HCT116 (cell line): ENCODE measurements at regions not wholly inside any gene's neighbourhood (a gene's known extent, or its start where the extent isn't known, plus 50 kb on each side); places are given as distances from the start of the nearest gene placed in this dataset.
"Not testable (repeated sequence)": the region's sequence is repeated elsewhere in the genome, so short reads cannot be mapped to it uniquely, and the experiment has no call there.

Source experiments
- ATAC-seq: fragments of 200-7000 bp; cut with Tn5 transposase; 2 replicates; pipeline ENCODE4 v1.9.1; 2020; ENCODE audit warnings: mild to moderate bottlenecking, moderate library complexity
- BruUV-seq: library from RNA; stranded (reverse); fragments of 400-500 nt; replicated peaks from 2 replicates; lab custom pipeline; 2021; lab: Mats Ljungman, UMichigan
- CTCF ChIA-PET: fragments of 300-600 bp; sonication (Branson Sonifier 250); formaldehyde crosslinking; loops from one replicate; lab custom pipeline; 2021; ENCODE audit warnings: antibody characterized with exemption; lab: Charles Lee
- POLR2A ChIA-PET: fragments of 300-600, 350-600 bp; sonication (Branson Sonifier 250); formaldehyde crosslinking; loops from one replicate; lab custom pipeline; 2021; ENCODE audit warnings: antibody characterized with exemption; lab: Charles Lee
- RAD21 ChIA-PET, 2 experiments: fragments of 300-600 bp; sonication (Branson Sonifier 250); formaldehyde crosslinking; loops; one replicate each; lab custom pipeline; 2023; ENCODE audit warnings: low total read pairs in 2 of 2; ENCODE audit not compliant: uncharacterized antibody in 2 of 2, unreplicated experiment in 2 of 2, low non-redundant PET in 1 of 2; lab: Charles Lee
- DNase-seq: peaks from one replicate; pipeline ENCODE4 v3.0.0-alpha.2; 2010; ENCODE audit warnings: low read depth, low spot score
- H2AFZ ChIP-seq: fragments of 200-600 bp; shearing (Covaris generic), sonication (generic); 2 replicates; pipeline ENCODE4 v1.6.1; 2017; ENCODE audit warnings: low read depth, mixed run types, mixed read lengths, antibody characterized with exemption, low read length; ENCODE audit not compliant: poor library complexity, severe bottlenecking
- H3K27ac ChIP-seq: 2 replicates; pipeline ENCODE4 v1.5.1; 2012; ENCODE audit warnings: low read depth, low read length
- H3K27me3 ChIP-seq: fragments of 200-600 bp; sonication (generic); 2 replicates; pipeline ENCODE4 v1.6.1; 2016; ENCODE audit warnings: mixed run types, low read length, mixed read lengths; ENCODE audit not compliant: insufficient read depth
- H3K36me3 ChIP-seq, 2 experiments: fragments of 200-500 bp in 1 of 2; fragments of 200-600 bp in 1 of 2; sonication (Bioruptor generic) in 1 of 2; sonication (generic) in 1 of 2; 2 replicates each; pipeline versions ENCODE4 v1.5.1 to v1.6.1; 2014 to 2016; ENCODE audit warnings: low read length in 2 of 2, inconsistent platforms in 1 of 2, mixed read lengths in 1 of 2, mixed run types in 1 of 2; ENCODE audit not compliant: insufficient read depth in 2 of 2, control insufficient read depth in 1 of 2
- H3K4me1 ChIP-seq, 2 experiments: fragments of 200-600 bp in 1 of 2; sonication (generic) in 1 of 2; 2 replicates each; pipeline versions ENCODE4 v1.5.1 to v1.6.1; 2012 to 2017; ENCODE audit warnings: low read length in 2 of 2, inconsistent platforms in 1 of 2, mild to moderate bottlenecking in 1 of 2, mixed read lengths in 1 of 2, mixed run types in 1 of 2, moderate library complexity in 1 of 2; ENCODE audit not compliant: insufficient read depth in 2 of 2, control insufficient read depth in 1 of 2
- H3K4me2 ChIP-seq: fragments of 200-600 bp; sonication (generic); 2 replicates; pipeline ENCODE4 v1.6.1; 2017; ENCODE audit warnings: mixed run types, low read length, mixed read lengths
- H3K4me3 ChIP-seq, 2 experiments: fragments of 200-600 bp in 1 of 2; sonication (generic) in 1 of 2; replicated peaks in 1 of 2; 2 replicates each; pipeline ENCODE4 v1.5.1; 2011 to 2016; ENCODE audit warnings: low read length in 2 of 2, control low read depth in 1 of 2, low read depth in 1 of 2, mild to moderate bottlenecking in 1 of 2, mixed read lengths in 1 of 2, mixed run types in 1 of 2
- H3K79me2 ChIP-seq: fragments of 200-600 bp; sonication (generic); 2 replicates; pipeline ENCODE4 v1.6.1; 2017; ENCODE audit warnings: mild to moderate bottlenecking, mixed run types, low read length, moderate library complexity, mixed read lengths; ENCODE audit not compliant: insufficient read depth
- H3K9ac ChIP-seq: fragments of 200-600 bp; sonication (generic); 2 replicates; pipeline ENCODE4 v1.6.1; 2016; ENCODE audit warnings: low read length, mixed read lengths
- H3K9me2 ChIP-seq: fragments of 200-600 bp; sonication (generic), shearing (Covaris generic); 2 replicates; pipeline ENCODE4 v1.6.1; 2017; ENCODE audit warnings: mixed run types, mild to moderate bottlenecking, moderate library complexity; ENCODE audit not compliant: insufficient read depth
- H3K9me3 ChIP-seq, 2 experiments: fragments of 200-500 bp in 1 of 2; fragments of 200-600 bp in 1 of 2; sonication (Bioruptor generic) in 1 of 2; sonication (generic) in 1 of 2; 2 replicates each; pipeline ENCODE4 v1.6.1; 2014 to 2017; ENCODE audit warnings: low read length in 2 of 2, mixed read lengths in 2 of 2, inconsistent platforms in 1 of 2, low read depth in 1 of 2, mild to moderate bottlenecking in 1 of 2, mixed run types in 1 of 2, moderate library complexity in 1 of 2; ENCODE audit not compliant: control insufficient read depth in 1 of 2, insufficient read depth in 1 of 2
- H4K20me1 ChIP-seq: fragments of 200-600 bp; sonication (generic), shearing (Covaris generic); 2 replicates; pipeline ENCODE4 v1.6.1; 2017; ENCODE audit warnings: mixed run types, mild to moderate bottlenecking, moderate library complexity; ENCODE audit not compliant: insufficient read depth
- CBX3 ChIP-seq: IDR thresholded peaks from 2 replicates; pipeline ENCODE4 v1.6.1; 2012; ENCODE audit warnings: low read depth
- EGR1 ChIP-seq: IDR thresholded peaks from 2 replicates; pipeline ENCODE4 v1.6.1; 2012; ENCODE audit warnings: low read depth
- EZH2phosphoT487 ChIP-seq: fragments of 200-600 bp; IDR thresholded peaks from 2 replicates; pipeline ENCODE4 v1.6.1; 2018; ENCODE audit warnings: antibody characterized with exemption, borderline replicate concordance
- FOSL1 ChIP-seq: IDR thresholded peaks from 2 replicates; pipeline ENCODE4 v1.6.1; 2012; ENCODE audit warnings: low read depth
- POLR2A ChIP-seq: IDR thresholded peaks from 2 replicates; pipeline ENCODE4 v1.7.0; 2011; ENCODE audit warnings: borderline replicate concordance; ENCODE audit not compliant: insufficient read depth, insufficient read length; ENCODE audit errors: extremely low read depth
- SIN3A ChIP-seq: IDR thresholded peaks from 2 replicates; pipeline ENCODE4 v1.6.1; 2012; ENCODE audit warnings: low read depth
- SP1 ChIP-seq: IDR thresholded peaks from 2 replicates; pipeline ENCODE4 v1.6.1; 2012; ENCODE audit warnings: low read depth
- YY1 ChIP-seq: IDR thresholded peaks from 2 replicates; pipeline ENCODE4 v1.6.1; 2011; ENCODE audit warnings: low read length, low read depth, moderate library complexity, mild to moderate bottlenecking; ENCODE audit not compliant: insufficient replicate concordance; ENCODE audit errors: extremely low read depth
- intact Hi-C: fragments of 100-400 bp; cut with micrococcal nuclease; formaldehyde crosslinking; loops from 2 replicates; pipeline ENCODE4 v1.10.0; 2022

GRCh38 chr15:96166223-96167200 is 164.0 kb upstream of the NR2F2 start:
- Histone ChIP-seq H3K9me2 (no peaks in the 10 kb centered on the region), H2AFZ (no peak overlapping the region), H3K79me2 (no peaks in the 10 kb centered on the region), H4K20me1 (no peaks in the 10 kb centered on the region), H3K9me3 (no peaks in the 10 kb centered on the region), H3K27me3 (no peaks in the 10 kb centered on the region)
- no TSS peak for BruUV-seq
- CTCF ChIA-PET: no interaction called here
- intact Hi-C loops: no loop called here
- no peak for TF ChIP-seq CBX3
- no peak for TF ChIP-seq SIN3A
- TF ChIP-seq SP1: no peak
- TF ChIP-seq EGR1: no peak
- no peak for TF ChIP-seq EZH2phosphoT487
- no peak for TF ChIP-seq YY1
- TF ChIP-seq FOSL1: no peak
- no peak for TF ChIP-seq POLR2A
- TF ChIP-seq, all 23 proteins: peak for 0
- ATAC-seq (no peak), DNase-seq (no peak)
- Histone ChIP-seq H3K4me1 (peaks cover 0 to 6% of the 10 kb centered on the region in 2 experiments; a peak in 1 of 4 replicates), H3K27ac (no peak overlapping the region), H3K9ac (no peak overlapping the region), H3K36me3 (no peaks in the 10 kb centered on the region), H3K4me2 (no peak overlapping the region), H3K4me3 (no peak overlapping the region)
- POLR2A ChIA-PET: no interaction called here
- RAD21 ChIA-PET: no interaction called here

- H3K27ac ChIP-seq, ATAC-seq, H3K79me2 ChIP-seq, DNase-seq, H3K9me2 ChIP-seq, H3K4me2 ChIP-seq, H2AFZ ChIP-seq, RAD21 ChIA-PET, H3K9me3 ChIP-seq, H3K36me3 ChIP-seq, BruUV-seq, intact Hi-C loops, H3K4me1 ChIP-seq, H3K27me3 ChIP-seq, H4K20me1 ChIP-seq, POLR2A ChIA-PET, H3K4me3 ChIP-seq, H3K9ac ChIP-seq, CTCF ChIA-PET: not testable (repeated sequence)
Observed at GRCh38 chr15:96170616-96170978, 159.9 kb upstream of the NR2F2 start.
